RWPE1 (cell line): ENCODE measurements at regions not wholly inside any gene's neighbourhood (a gene's known extent, or its start where the extent isn't known, plus 50 kb on each side); places are given as distances from the start of the nearest gene placed in this dataset.

Experiments used
- CTCF ChIA-PET: fragments of 350-600 bp; sonication (Branson Sonifier 250); formaldehyde crosslinking; extraction: SDS; loops from one replicate; lab custom pipeline; 2021; lab: Yijun Ruan, JAX
- POLR2A ChIA-PET: fragments of 400-600 bp; formaldehyde crosslinking; extraction: SDS; loops from one replicate; lab custom pipeline; 2020; ENCODE audit warnings: antibody characterized with exemption; ENCODE audit not compliant: low non-redundant PET; lab: Yijun Ruan, JAX
- DNase-seq: peaks from one replicate; pipeline ENCODE4 v3.0.0; 2012; ENCODE audit warnings: low spot score
- H3K27ac ChIP-seq: fragments of 450-650 bp; 2 replicates; pipeline ENCODE4 v1.5.1; 2017
- TF ChIP-seq, protein P1 (sequence below): fragments of 450-650 bp; conservative IDR thresholded peaks from 2 replicates; pipeline ENCODE4 v1.5.1; 2017; ENCODE audit warnings: low read depth, mild to moderate bottlenecking

- DNase-seq = no peak
- TF ChIP-seq, protein P1, sequence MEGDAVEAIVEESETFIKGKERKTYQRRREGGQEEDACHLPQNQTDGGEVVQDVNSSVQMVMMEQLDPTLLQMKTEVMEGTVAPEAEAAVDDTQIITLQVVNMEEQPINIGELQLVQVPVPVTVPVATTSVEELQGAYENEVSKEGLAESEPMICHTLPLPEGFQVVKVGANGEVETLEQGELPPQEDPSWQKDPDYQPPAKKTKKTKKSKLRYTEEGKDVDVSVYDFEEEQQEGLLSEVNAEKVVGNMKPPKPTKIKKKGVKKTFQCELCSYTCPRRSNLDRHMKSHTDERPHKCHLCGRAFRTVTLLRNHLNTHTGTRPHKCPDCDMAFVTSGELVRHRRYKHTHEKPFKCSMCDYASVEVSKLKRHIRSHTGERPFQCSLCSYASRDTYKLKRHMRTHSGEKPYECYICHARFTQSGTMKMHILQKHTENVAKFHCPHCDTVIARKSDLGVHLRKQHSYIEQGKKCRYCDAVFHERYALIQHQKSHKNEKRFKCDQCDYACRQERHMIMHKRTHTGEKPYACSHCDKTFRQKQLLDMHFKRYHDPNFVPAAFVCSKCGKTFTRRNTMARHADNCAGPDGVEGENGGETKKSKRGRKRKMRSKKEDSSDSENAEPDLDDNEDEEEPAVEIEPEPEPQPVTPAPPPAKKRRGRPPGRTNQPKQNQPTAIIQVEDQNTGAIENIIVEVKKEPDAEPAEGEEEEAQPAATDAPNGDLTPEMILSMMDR = no peak
- no peak overlapping the region for H3K27ac ChIP-seq
- ChIA-PET CTCF (no interaction called here), POLR2A (no interaction called here)
These were observed 672.1 kb downstream of the HACE1 start for GRCh38 chr6:104187616-104188015.

GRCh38 chr6:104186831-104187230 lies 672.9 kb downstream of the HACE1 start:
- ChIA-PET CTCF (no interaction called here), POLR2A (no interaction called here)
- DNase-seq = no peak
- TF ChIP-seq, protein P1 = no peak
- no peak overlapping the region for H3K27ac ChIP-seq

GRCh38 chr6:104183816-104184435 lies 675.8 kb downstream of the HACE1 start:
- no peak overlapping the region for H3K27ac ChIP-seq
- ChIA-PET POLR2A (no interaction called here), CTCF (interaction anchor here (0.6 kb wide), 1 partner anchor 680 kb away, joined by 4 read pairs; no protein-coding TSS in a partner anchor)
- TF ChIP-seq, protein P1 = no peak
- no peak for DNase-seq

DNA sequence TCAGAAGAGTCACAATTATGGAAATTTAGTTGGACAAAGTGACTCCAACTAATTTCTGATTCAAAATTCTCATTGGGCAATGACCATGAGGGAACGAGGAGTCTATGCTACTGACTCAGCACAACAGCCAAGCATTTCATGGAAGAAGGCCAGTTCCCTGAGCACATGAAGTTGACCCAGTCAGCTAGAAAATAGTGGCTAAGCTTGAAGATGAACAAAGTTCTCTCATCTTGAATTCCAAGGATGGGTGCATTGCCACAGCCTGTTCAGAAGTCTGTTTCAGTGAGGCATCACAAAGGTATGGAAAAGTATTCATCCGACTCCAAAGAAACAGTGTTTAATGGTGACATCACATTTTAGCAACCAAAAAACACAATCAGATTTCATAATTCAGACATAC lies 676.9 kb downstream of the HACE1 start:
- DNase-seq = peak; percentile 16
- no peak overlapping the region for H3K27ac ChIP-seq
- CTCF ChIA-PET = no interaction called here
- TF ChIP-seq, protein P1 = no peak
- POLR2A ChIA-PET = no interaction called here

- TF ChIP-seq, protein P1 = no peak
- no peak overlapping the region for H3K27ac ChIP-seq
- DNase-seq = no peak
- POLR2A ChIA-PET = no interaction called here
- CTCF ChIA-PET = no interaction called here
These were observed 686.1 kb downstream of the HACE1 start for GRCh38 chr6:104173668-104174067.

GRCh38 chr6:104170401-104170800 lies 689.3 kb downstream of the HACE1 start:
- ChIA-PET POLR2A (no interaction called here), CTCF (no interaction called here)
- H3K27ac ChIP-seq = no peak overlapping the region
- no peak for DNase-seq
- TF ChIP-seq, protein P1 = no peak
